ENCODE measurements at regions not wholly inside any gene's neighbourhood (a gene's known extent, or its start where the extent isn't known, plus 50 kb on each side); places are given as distances from the start of the nearest gene placed in this dataset.
A peak's percentile ranks its signal among the peaks of the same experiment; 100 is the strongest.

- Histone ChIP-seq H3K4me3 (ENCODE audit: low read length) (no peak overlapping the region), H3K23ac (ENCODE audit: low read length) (no peak overlapping the region), H4K5ac (ENCODE audit: low read length) (no peak overlapping the region), H2BK120ac (ENCODE audit: low read depth, low read length) (no peak overlapping the region), H3K9ac (ENCODE audit: low read length) (no peak overlapping the region), H3K79me2 (ENCODE audit: control insufficient read depth, insufficient read depth, low read length) (no peaks in the 10 kb centered on the region), H3K27ac (ENCODE audit: low read depth, low read length) (no peak overlapping the region), H3K4me1 (ENCODE audit: control insufficient read depth, low read depth, low read length) (no peaks in the 10 kb centered on the region), H2AK5ac (ENCODE audit: low read length) (peak overlapping the region; percentile 45), H3K18ac (ENCODE audit: low read length) (no peak overlapping the region), H3K27me3 (ENCODE audit: insufficient read depth, low read length, poor library complexity) (no peaks in the 10 kb centered on the region), H3K79me1 (ENCODE audit: low read length) (no peaks in the 10 kb centered on the region), H3K4ac (ENCODE audit: low read depth, low read length) (no peak overlapping the region), H2BK5ac (ENCODE audit: low read length) (no peak overlapping the region), H3K36me3 (ENCODE audit: control insufficient read depth, insufficient read depth, low read length) (no peaks in the 10 kb centered on the region), H3K56ac (ENCODE audit: low read length) (peak overlapping the region; percentile 68), H4K8ac (ENCODE audit: low read depth, low read length) (no peak overlapping the region), H3K4me2 (ENCODE audit: low read length) (no peak overlapping the region), H2BK15ac (replicated peaks; ENCODE audit: low read depth) (no peak overlapping the region)
- no peak for DNase-seq
- WGBS (ENCODE audit: extremely low coverage, insufficient coverage, low lambda C conversion rate): no CpG with 5 or more reads among the region's 8 CpGs
These were observed 52.3 kb upstream of the BCL2L14 start for GRCh38 chr12:12018454-12018853.

DNA sequence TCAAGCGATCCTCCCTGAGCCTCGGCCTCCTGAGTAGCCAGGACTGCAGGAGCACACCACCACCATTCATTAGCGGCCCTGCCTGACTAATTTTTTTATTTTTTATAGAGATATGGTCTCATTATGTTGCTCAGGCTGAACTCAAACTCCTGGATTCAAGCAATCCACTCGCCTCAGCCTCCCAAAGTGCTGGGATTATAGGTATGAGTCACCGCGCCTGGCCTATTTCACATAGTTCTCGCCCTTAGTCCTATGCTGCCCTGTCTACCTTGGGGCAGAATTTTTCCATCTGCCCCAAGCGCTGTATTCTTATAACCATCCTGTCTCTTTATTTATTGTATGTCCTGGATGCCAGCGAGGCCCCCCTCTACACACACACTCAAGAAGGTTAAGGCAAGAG lies 50.9 kb upstream of the BCL2L14 start:
- no peak for DNase-seq
- Histone ChIP-seq H4K8ac (ENCODE audit: low read depth, low read length) (no peak overlapping the region), H3K4me2 (ENCODE audit: low read length) (no peak overlapping the region), H3K79me1 (ENCODE audit: low read length) (no peaks in the 10 kb centered on the region), H3K4me3 (ENCODE audit: low read length) (no peak overlapping the region), H3K9ac (ENCODE audit: low read length) (no peak overlapping the region), H2BK5ac (ENCODE audit: low read length) (no peak overlapping the region), H3K36me3 (ENCODE audit: control insufficient read depth, insufficient read depth, low read length) (no peaks in the 10 kb centered on the region), H4K5ac (ENCODE audit: low read length) (no peak overlapping the region), H3K23ac (ENCODE audit: low read length) (no peak overlapping the region), H2BK15ac (replicated peaks; ENCODE audit: low read depth) (no peak overlapping the region), H3K27ac (ENCODE audit: low read depth, low read length) (no peak overlapping the region), H2BK120ac (ENCODE audit: low read depth, low read length) (no peak overlapping the region), H3K27me3 (ENCODE audit: insufficient read depth, low read length, poor library complexity) (no peaks in the 10 kb centered on the region), H3K56ac (ENCODE audit: low read length) (no peak overlapping the region), H3K18ac (ENCODE audit: low read length) (no peak overlapping the region), H3K79me2 (ENCODE audit: control insufficient read depth, insufficient read depth, low read length) (no peaks in the 10 kb centered on the region), H3K4ac (ENCODE audit: low read depth, low read length) (no peak overlapping the region), H3K4me1 (ENCODE audit: control insufficient read depth, low read depth, low read length) (no peaks in the 10 kb centered on the region), H2AK5ac (ENCODE audit: low read length) (no peak overlapping the region)
- WGBS (ENCODE audit: extremely low coverage, insufficient coverage, low lambda C conversion rate): no CpG with 5 or more reads among the region's 9 CpGs

DNA sequence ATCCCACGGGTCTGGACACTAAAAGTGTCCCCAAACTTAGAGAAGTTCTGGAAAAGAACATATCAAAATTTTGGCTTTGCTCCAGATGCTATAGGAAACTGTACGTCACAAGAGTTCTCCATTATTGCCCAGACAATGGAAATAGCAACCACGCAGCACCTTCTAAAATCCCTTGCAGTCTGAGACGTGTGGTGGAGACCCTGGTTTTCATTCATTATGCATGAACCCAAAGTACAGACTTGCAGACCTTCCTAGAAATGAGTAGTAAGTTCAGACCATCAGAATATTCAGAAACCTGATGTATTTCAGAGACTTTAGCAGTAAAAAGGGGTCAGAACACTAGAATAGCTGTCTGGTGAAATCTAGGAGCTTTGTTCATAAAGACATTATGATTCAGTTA lies 50.0 kb upstream of the BCL2L14 start:
- Histone ChIP-seq H3K79me1 (ENCODE audit: low read length) (no peaks in the 10 kb centered on the region), H3K4me2 (ENCODE audit: low read length) (no peak overlapping the region), H2BK5ac (ENCODE audit: low read length) (no peak overlapping the region), H4K5ac (ENCODE audit: low read length) (no peak overlapping the region), H3K56ac (ENCODE audit: low read length) (no peak overlapping the region), H3K36me3 (ENCODE audit: control insufficient read depth, insufficient read depth, low read length) (no peaks in the 10 kb centered on the region), H2BK15ac (replicated peaks; ENCODE audit: low read depth) (no peak overlapping the region), H3K9ac (ENCODE audit: low read length) (no peak overlapping the region), H2AK5ac (ENCODE audit: low read length) (no peak overlapping the region), H3K4ac (ENCODE audit: low read depth, low read length) (no peak overlapping the region), H3K4me1 (ENCODE audit: control insufficient read depth, low read depth, low read length) (no peaks in the 10 kb centered on the region), H3K4me3 (ENCODE audit: low read length) (no peak overlapping the region), H2BK120ac (ENCODE audit: low read depth, low read length) (no peak overlapping the region), H3K27me3 (ENCODE audit: insufficient read depth, low read length, poor library complexity) (no peaks in the 10 kb centered on the region), H4K8ac (ENCODE audit: low read depth, low read length) (no peak overlapping the region), H3K79me2 (ENCODE audit: control insufficient read depth, insufficient read depth, low read length) (no peaks in the 10 kb centered on the region), H3K18ac (ENCODE audit: low read length) (no peak overlapping the region), H3K23ac (ENCODE audit: low read length) (no peak overlapping the region), H3K27ac (ENCODE audit: low read depth, low read length) (no peak overlapping the region)
- no peak for DNase-seq
- WGBS (ENCODE audit: extremely low coverage, insufficient coverage, low lambda C conversion rate): no CpG with 5 or more reads among the region's 4 CpGs
